ENCODE measurements at regions not wholly inside any gene's neighbourhood (a gene's known extent, or its start where the extent isn't known, plus 50 kb on each side); places are given as distances from the start of the nearest gene placed in this dataset.

GRCh38 chr18:71456206-71456605, 1087.9 kb downstream of the CBLN2 start:
- no peak for FAIRE-seq
- no peaks in the 10 kb centered on the region for H3K36me3 ChIP-seq (ENCODE audit: control insufficient read depth in 2 of 2, extremely low read depth in 1 of 2, insufficient read depth in 2 of 2, low read length in 2 of 2)
- no peaks in the 10 kb centered on the region for H4K20me1 ChIP-seq (ENCODE audit: control insufficient read depth, extremely low read depth, insufficient read depth, low read length)
- DNase-seq (ENCODE audit: low read depth, low spot score) = no peak
- H2AFZ ChIP-seq (ENCODE audit: control insufficient read depth, low read length) = no peak overlapping the region
- H3K9me3 ChIP-seq (ENCODE audit: control insufficient read depth, low read depth, low read length) = no peaks in the 10 kb centered on the region
- H3K9ac ChIP-seq (ENCODE audit: control insufficient read depth, extremely low read depth, insufficient read depth, low read length) = no peak overlapping the region
- H3K4me2 ChIP-seq (ENCODE audit: control insufficient read depth, extremely low read depth, insufficient read depth, low read depth, low read length) = no peak overlapping the region
- dilution Hi-C loops (cut with MboI; ENCODE audit: extremely low pct_ligation_motif_present, low sequenced_read_pairs) = no loop called here
- no peaks in the 10 kb centered on the region for H3K79me2 ChIP-seq (ENCODE audit: control insufficient read depth, insufficient read depth, low read length)
- H3K4me1 ChIP-seq (ENCODE audit: control insufficient read depth, extremely low read depth, insufficient read depth, low read length) = no peaks in the 10 kb centered on the region
- no peaks in the 10 kb centered on the region for H3K9me1 ChIP-seq (ENCODE audit: control insufficient read depth, extremely low read depth, insufficient read depth, low read length)
- H3K4me3 ChIP-seq (ENCODE audit: control insufficient read depth in 2 of 3, extremely low read depth in 1 of 3, insufficient read depth in 2 of 3, low read depth in 1 of 3, low read length in 3 of 3) = no peak overlapping the region
- H3K27ac ChIP-seq (ENCODE audit: control insufficient read depth, insufficient read depth, low read length) = no peak overlapping the region
- H3K27me3 ChIP-seq (ENCODE audit: control insufficient read depth, extremely low read depth, insufficient read depth, low read length) = no peaks in the 10 kb centered on the region
- TF ChIP-seq EZH2 (IDR thresholded peaks at IDR 0.05; ENCODE audit: low read length) (no peak), CTCF (optimal IDR thresholded peaks at IDR 0.05 in 1 of 3, IDR thresholded peaks at IDR 0.05 in 1 of 3, conservative IDR thresholded peaks at IDR 0.05 in 1 of 3; ENCODE audit: extremely low read depth in 1 of 3, insufficient read depth in 2 of 3, low read length in 3 of 3) (no peak)

GRCh38 chr18:71450257-71450656, 1093.9 kb downstream of the CBLN2 start:
- Histone ChIP-seq H3K27ac (ENCODE audit: control insufficient read depth, insufficient read depth, low read length) (no peak overlapping the region), H3K9me1 (ENCODE audit: control insufficient read depth, extremely low read depth, insufficient read depth, low read length) (no peaks in the 10 kb centered on the region), H2AFZ (ENCODE audit: control insufficient read depth, low read length) (no peak overlapping the region), H4K20me1 (ENCODE audit: control insufficient read depth, extremely low read depth, insufficient read depth, low read length) (no peaks in the 10 kb centered on the region), H3K9ac (ENCODE audit: control insufficient read depth, extremely low read depth, insufficient read depth, low read length) (no peak overlapping the region), H3K27me3 (ENCODE audit: control insufficient read depth, extremely low read depth, insufficient read depth, low read length) (no peaks in the 10 kb centered on the region), H3K4me1 (ENCODE audit: control insufficient read depth, extremely low read depth, insufficient read depth, low read length) (no peaks in the 10 kb centered on the region), H3K4me3 (ENCODE audit: control insufficient read depth in 2 of 3, extremely low read depth in 1 of 3, insufficient read depth in 2 of 3, low read depth in 1 of 3, low read length in 3 of 3) (no peak overlapping the region), H3K79me2 (ENCODE audit: control insufficient read depth, insufficient read depth, low read length) (no peaks in the 10 kb centered on the region), H3K36me3 (ENCODE audit: control insufficient read depth in 2 of 2, extremely low read depth in 1 of 2, insufficient read depth in 2 of 2, low read length in 2 of 2) (no peaks in the 10 kb centered on the region), H3K9me3 (ENCODE audit: control insufficient read depth, low read depth, low read length) (no peaks in the 10 kb centered on the region), H3K4me2 (ENCODE audit: control insufficient read depth, extremely low read depth, insufficient read depth, low read depth, low read length) (no peak overlapping the region)
- no peak for FAIRE-seq
- DNase-seq (ENCODE audit: low read depth, low spot score) = no peak
- TF ChIP-seq CTCF (optimal IDR thresholded peaks at IDR 0.05 in 1 of 3, IDR thresholded peaks at IDR 0.05 in 1 of 3, conservative IDR thresholded peaks at IDR 0.05 in 1 of 3; ENCODE audit: extremely low read depth in 1 of 3, insufficient read depth in 2 of 3, low read length in 3 of 3) (no peak), EZH2 (IDR thresholded peaks at IDR 0.05; ENCODE audit: low read length) (no peak)
- dilution Hi-C loops (cut with MboI; ENCODE audit: extremely low pct_ligation_motif_present, low sequenced_read_pairs) = no loop called here
